Naive thymus-derived CD8-positive, alpha-beta T cell (primary cell): ENCODE measurements at regions not wholly inside any gene's neighbourhood (a gene's known extent, or its start where the extent isn't known, plus 50 kb on each side); places are given as distances from the start of the nearest gene placed in this dataset.

Experiments
- ATAC-seq, 2 donors: fragments of 150-1000 bp; cut with Tn5 transposase in 1 of 2; sonication (Bioruptor Pico), chemical (Tn5 transposase) in 1 of 2; 1 replicate in 1 of 2; 2 replicates in 1 of 2; pipeline ENCODE4 v1.10.0; 2021; ENCODE audit warnings: mild to moderate bottlenecking in 2 of 2, moderate library complexity in 2 of 2
- POLR2A ChIA-PET: fragments of 350-600 bp; sonication (Branson Sonifier 250); formaldehyde crosslinking; loops from one replicate; lab custom pipeline; 2021; ENCODE audit warnings: antibody characterized with exemption; lab: Charles Lee
- DNase-seq, 10 donors: peaks; one replicate each; pipeline versions ENCODE4 v3.0.0 to v3.0.0-alpha.2; 2020 to 2022
- H3K27ac Mint-ChIP-seq, 10 donors: one replicate each; pipeline ENCODE4 v1.8.0; 2020 to 2022; ENCODE audit warnings: mild to moderate bottlenecking in 10 of 10, mixed read lengths in 10 of 10, moderate library complexity in 4 of 10, inconsistent platforms in 1 of 10
- H3K27me3 Mint-ChIP-seq, 5 donors: one replicate each; pipeline ENCODE4 v1.8.0; 2021 to 2022; ENCODE audit warnings: mixed read lengths in 5 of 5
- H3K36me3 Mint-ChIP-seq, 3 donors: one replicate each; pipeline ENCODE4 v1.8.0; 2020 to 2022; ENCODE audit warnings: mixed read lengths in 3 of 3, mild to moderate bottlenecking in 2 of 3, inconsistent platforms in 1 of 3
- H3K4me1 Mint-ChIP-seq, 4 donors: one replicate each; pipeline ENCODE4 v1.8.0; 2021 to 2022; ENCODE audit warnings: mixed read lengths in 4 of 4
- H3K4me3 Mint-ChIP-seq, 10 donors: one replicate each; pipeline ENCODE4 v1.8.0; 2020 to 2022; ENCODE audit warnings: mild to moderate bottlenecking in 10 of 10, mixed read lengths in 10 of 10, moderate library complexity in 6 of 10, inconsistent platforms in 1 of 10
- H3K9me3 Mint-ChIP-seq, 9 donors: one replicate each; pipeline ENCODE4 v1.8.0; 2020 to 2022; ENCODE audit warnings: mixed read lengths in 9 of 9, mild to moderate bottlenecking in 3 of 9, inconsistent platforms in 1 of 9, moderate library complexity in 1 of 9

DNA sequence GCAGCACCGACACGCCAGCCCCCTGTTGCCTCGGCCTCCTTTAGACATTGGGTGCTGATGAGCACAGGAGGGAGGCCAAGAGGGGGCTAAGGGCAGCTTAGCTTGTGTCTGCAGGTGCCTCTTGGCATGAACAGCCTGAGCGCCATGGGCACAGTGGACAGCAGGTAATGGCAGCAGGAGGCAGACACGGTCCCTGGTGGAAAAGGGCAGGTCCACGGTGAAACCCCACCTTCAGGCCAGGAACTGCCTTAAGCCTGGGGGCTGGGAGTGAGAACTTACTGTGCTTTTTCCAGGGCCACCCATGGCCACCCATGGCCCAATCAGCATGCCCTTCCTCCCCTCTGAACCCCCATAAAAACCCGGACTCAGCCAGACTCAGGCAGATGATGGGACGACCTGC lies 633.4 kb upstream of the TMEFF2 start:
- H3K4me1 Mint-ChIP-seq, result no peaks in the 10 kb centered on the region
- no peaks in the 10 kb centered on the region for H3K36me3 Mint-ChIP-seq

DNA sequence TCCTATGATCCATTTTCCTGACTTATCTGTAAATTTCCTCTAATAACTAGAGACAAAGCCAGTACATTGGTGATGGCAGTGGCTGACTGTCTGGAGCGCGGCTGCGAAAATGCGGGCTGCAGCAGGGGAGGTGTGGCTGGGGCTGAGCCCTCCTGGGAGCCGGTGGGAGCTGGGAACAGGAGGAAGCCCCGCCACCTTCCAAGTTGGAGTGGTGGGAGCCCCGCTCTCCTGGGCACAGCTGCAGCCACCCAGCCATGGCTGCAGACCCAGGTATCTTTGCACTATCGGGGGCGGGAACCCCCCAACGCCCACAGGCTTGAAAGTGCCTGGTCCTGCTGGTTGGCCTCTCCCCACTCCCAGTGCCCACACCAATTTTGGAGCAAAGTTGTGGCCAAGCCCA lies 633.0 kb upstream of the TMEFF2 start:
- no peak overlapping the region for H3K4me3 Mint-ChIP-seq
- H3K36me3 Mint-ChIP-seq, result no peaks in the 10 kb centered on the region
- peaks cover 0 to 12% (median 0%) of the 10 kb centered on the region in 9 donors for H3K9me3 Mint-ChIP-seq
- POLR2A ChIA-PET, result no interaction called here
- no peak for DNase-seq
- H3K27me3 Mint-ChIP-seq, result no peaks in the 10 kb centered on the region
- no peak overlapping the region for H3K27ac Mint-ChIP-seq
- H3K4me1 Mint-ChIP-seq, result no peaks in the 10 kb centered on the region
- ATAC-seq, result no peak

More for the DNA sequence above, 633.4 kb upstream of the TMEFF2 start:
- H3K4me3 Mint-ChIP-seq, result no peak overlapping the region
- DNase-seq (no peak), ATAC-seq (no peak)
- POLR2A ChIA-PET, result no interaction called here
- H3K27ac Mint-ChIP-seq, result no peak overlapping the region
- H3K27me3 Mint-ChIP-seq, result no peaks in the 10 kb centered on the region
- peaks cover 0 to 13% (median 1%) of the 10 kb centered on the region in 9 donors for H3K9me3 Mint-ChIP-seq

DNA sequence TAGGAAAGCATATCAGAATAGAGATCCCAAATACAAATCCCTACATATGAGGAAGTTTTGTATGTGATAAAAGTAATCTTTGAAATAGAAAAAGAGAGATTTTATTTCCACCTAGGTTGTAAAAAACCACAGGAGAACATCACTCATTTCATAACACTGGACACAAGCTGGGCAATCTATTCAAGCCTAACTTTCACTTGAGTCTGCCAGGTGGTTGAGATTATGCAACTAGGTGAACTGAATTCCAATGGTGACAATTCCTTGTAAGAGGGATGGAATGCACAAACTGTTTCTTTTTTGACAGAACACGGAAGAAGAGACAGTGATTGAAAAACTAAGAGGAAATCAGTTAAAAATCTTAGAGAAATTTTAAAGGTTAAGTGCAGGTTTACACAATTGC lies 619.6 kb upstream of the TMEFF2 start:
- POLR2A ChIA-PET, result no interaction called here
- Mint-ChIP-seq H3K27me3 (no peaks in the 10 kb centered on the region), H3K9me3 (peaks cover 0 to 10% (median 6%) of the 10 kb centered on the region in 9 donors), H3K27ac (no peak overlapping the region), H3K4me1 (no peaks in the 10 kb centered on the region), H3K36me3 (no peaks in the 10 kb centered on the region), H3K4me3 (no peak overlapping the region)
- ATAC-seq (no peak), DNase-seq (no peak)

DNA sequence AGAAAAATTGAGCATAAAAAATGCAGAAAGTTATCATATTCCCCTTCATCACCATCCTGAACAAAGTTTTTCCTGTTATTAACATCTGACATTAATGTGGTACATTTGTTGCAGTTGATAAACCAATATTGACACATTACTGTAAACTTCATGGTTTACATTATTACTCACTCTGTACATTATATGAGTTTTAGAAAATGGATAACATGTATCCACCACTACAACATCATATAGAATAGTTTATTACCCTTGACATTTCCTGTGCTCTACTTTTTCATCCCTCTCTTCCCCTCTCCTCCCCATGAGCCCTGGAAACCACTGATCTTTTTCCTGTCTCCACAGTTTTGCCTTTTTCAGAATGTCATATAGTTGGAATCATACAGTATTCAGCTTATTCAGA lies 618.6 kb upstream of the TMEFF2 start:
- POLR2A ChIA-PET, result no interaction called here
- Mint-ChIP-seq H3K27ac (no peak overlapping the region), H3K36me3 (no peaks in the 10 kb centered on the region), H3K9me3 (peaks cover under 1 to 14% (median 8%) of the 10 kb centered on the region in 9 donors), H3K4me3 (no peak overlapping the region), H3K27me3 (no peaks in the 10 kb centered on the region), H3K4me1 (no peaks in the 10 kb centered on the region)
- no peak for DNase-seq
- no peak for ATAC-seq

DNA sequence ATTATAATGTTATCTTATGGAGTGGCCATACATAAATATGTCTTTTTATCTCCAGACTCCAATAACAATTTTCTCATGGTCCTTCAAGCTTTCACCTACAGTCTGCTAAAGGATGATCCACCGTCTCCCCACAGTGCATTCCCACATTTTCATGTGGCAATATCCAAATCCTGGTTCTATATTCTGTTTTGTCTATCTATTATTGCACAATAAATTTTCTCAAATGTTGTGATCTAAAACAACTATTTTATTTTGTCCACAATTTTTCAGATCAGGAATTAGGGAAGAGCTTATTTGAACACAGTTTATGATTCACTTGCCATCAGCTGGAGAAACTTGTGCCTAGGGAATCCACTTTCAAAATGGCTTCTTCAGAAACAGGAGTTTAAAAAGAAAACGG lies 614.4 kb upstream of the TMEFF2 start:
- Mint-ChIP-seq H3K4me1 (no peaks in the 10 kb centered on the region), H3K9me3 (peaks cover 4 to 25% (median 13%) of the 10 kb centered on the region in 9 donors), H3K4me3 (no peak overlapping the region), H3K36me3 (peaks cover 0 to 6% (median 0%) of the 10 kb centered on the region in 3 donors), H3K27me3 (no peaks in the 10 kb centered on the region), H3K27ac (no peak overlapping the region)
- no peak for ATAC-seq
- no peak for DNase-seq
- POLR2A ChIA-PET, result no interaction called here

DNA sequence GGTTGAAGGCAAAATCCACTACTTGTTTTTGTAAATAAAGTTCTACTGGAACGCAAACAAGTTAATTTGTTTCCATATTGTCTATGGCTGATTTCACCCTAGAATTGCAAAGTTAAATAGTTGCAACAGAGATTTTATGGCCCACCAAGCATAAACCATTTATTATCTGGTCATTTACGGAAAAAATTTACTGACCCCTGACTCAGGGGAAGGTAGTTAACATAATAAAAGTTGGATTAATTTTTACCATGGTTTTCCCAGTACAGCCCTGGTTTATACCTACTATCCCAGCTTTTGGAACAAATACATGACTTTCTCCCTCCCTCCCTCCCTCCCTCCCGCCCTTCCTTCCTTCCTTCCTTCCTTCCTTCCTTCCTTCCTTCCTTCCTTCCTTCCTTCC lies 588.9 kb upstream of the TMEFF2 start:
- POLR2A ChIA-PET, result no interaction called here
- Mint-ChIP-seq H3K4me3 (no peak overlapping the region), H3K27me3 (peaks cover 0 to 4% (median 0%) of the 10 kb centered on the region in 5 donors), H3K9me3 (peaks cover 0 to 3% (median 0%) of the 10 kb centered on the region in 9 donors), H3K27ac (no peak overlapping the region), H3K4me1 (no peaks in the 10 kb centered on the region), H3K36me3 (no peaks in the 10 kb centered on the region)
- ATAC-seq, result no peak
- no peak for DNase-seq

DNA sequence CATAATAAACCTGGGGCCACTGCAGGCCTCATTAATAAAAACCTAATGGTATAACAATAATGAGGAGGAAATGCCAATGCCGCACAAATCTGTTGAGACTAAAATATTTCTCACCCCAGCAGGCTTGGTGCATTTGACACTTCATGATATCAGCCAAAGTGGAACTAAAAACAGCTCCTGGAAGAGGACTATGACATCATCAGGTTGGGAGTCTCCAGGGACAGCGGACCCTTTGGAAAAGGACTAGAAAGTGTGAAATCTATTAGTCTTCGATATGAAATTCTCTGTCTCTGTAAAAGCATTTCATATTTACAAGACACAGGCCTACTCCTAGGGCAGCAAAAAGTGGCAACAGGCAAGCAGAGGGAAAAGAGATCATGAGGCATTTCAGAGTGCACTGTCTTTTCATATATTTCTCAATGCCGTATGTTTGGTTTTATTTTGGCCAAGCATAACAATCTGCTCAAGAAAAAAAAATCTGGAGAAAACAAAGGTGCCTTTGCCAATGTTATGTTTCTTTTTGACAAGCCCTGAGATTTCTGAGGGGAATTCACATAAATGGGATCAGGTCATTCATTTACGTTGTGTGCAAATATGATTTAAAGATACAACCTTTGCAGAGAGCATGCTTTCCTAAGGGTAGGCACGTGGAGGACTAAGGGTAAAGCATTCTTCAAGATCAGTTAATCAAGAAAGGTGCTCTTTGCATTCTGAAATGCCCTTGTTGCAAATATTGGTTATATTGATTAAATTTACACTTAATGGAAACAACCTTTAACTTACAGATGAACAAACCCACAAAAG lies 580.9 kb upstream of the TMEFF2 start:
- POLR2A ChIA-PET, result no interaction called here
- no peak for ATAC-seq
- Mint-ChIP-seq H3K27ac (no peak overlapping the region), H3K36me3 (peaks cover 0 to 2% (median 0%) of the 10 kb centered on the region in 3 donors), H3K27me3 (no peaks in the 10 kb centered on the region), H3K4me1 (no peaks in the 10 kb centered on the region), H3K9me3 (peaks cover 0 to 10% (median 0%) of the 10 kb centered on the region in 9 donors), H3K4me3 (no peak overlapping the region)
- DNase-seq, result no peak

DNA sequence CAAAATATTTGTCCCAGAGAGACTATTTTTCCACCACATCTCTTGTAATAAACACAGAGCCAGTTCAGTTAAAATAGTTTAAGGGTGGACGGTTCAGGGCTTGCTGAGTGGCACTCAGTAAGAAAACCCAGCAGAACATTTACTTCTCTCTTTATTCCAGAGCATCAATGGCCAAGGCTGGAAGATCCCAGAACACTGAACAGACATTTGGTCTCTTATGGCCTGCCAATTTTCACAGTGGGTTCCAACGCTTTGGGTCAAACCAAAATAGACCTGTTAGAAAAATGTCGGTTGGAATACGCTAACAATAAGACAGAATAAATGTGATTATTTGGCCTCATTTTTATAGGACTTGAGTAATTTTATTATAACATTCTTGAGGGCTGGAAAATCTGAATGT lies 580.3 kb upstream of the TMEFF2 start:
- DNase-seq, result no peak
- Mint-ChIP-seq H3K9me3 (peaks cover 0 to 10% (median 0%) of the 10 kb centered on the region in 9 donors), H3K27ac (no peak overlapping the region), H3K27me3 (no peaks in the 10 kb centered on the region), H3K4me1 (no peaks in the 10 kb centered on the region), H3K4me3 (no peak overlapping the region), H3K36me3 (peaks cover 0 to 2% (median 0%) of the 10 kb centered on the region in 3 donors)
- no peak for ATAC-seq
- POLR2A ChIA-PET, result no interaction called here

DNA sequence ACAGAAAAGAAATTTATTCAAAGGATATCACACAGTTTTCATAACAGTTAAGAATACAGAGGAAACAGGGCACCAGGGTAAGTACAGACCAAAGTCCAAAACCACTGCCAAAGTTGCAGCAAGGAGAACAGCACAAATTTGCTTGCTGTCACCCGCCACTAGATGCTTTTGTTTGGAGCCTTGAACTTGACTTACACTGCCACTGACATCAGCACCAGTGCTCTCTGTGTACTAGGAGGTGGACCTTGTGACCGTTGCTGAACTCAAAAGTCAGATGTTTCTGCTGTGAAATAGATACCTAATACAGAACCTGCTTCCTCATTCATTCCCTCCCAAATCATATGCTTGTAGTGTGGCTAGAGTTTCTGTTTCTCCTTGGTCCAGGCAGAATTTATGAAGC lies 578.3 kb upstream of the TMEFF2 start:
- Mint-ChIP-seq H3K27ac (no peak overlapping the region), H3K4me1 (no peaks in the 10 kb centered on the region), H3K4me3 (no peak overlapping the region), H3K36me3 (peaks cover 0 to 2% (median 0%) of the 10 kb centered on the region in 3 donors), H3K27me3 (no peaks in the 10 kb centered on the region), H3K9me3 (peaks cover 0 to 4% (median 0%) of the 10 kb centered on the region in 9 donors)
- ATAC-seq, result no peak
- POLR2A ChIA-PET, result no interaction called here
- no peak for DNase-seq

DNA sequence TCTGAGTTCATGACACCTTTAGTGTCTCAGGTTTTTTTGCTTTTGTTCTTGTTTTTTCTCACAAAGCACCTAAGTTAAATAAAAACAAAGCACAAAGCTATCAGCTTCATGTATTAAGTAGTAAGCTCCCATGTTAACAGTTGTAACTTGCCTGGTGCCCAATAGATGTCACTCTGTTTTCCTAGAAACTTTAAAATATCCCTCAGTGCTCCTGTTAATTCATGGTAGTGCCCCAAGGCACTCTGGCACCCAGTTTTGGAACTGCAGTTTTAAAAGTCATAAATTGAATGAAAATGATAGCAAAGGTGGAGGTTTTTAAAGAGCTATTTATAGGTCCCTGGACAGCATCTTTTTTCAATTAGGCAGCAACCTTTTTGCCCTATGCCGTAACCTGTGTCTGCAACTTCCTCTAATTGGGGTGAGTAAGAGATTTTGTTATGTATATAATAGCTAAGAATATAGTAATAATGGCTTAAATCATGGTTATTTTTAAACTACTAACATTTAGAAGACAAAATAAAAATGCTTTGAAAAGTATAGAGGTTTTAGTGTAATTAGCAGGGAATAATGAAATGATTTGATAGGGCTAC lies 555.0 kb upstream of the TMEFF2 start:
- DNase-seq, result no peak
- Mint-ChIP-seq H3K4me1 (no peaks in the 10 kb centered on the region), H3K27ac (no peak overlapping the region), H3K9me3 (peaks cover 0 to 4% (median 0%) of the 10 kb centered on the region in 9 donors), H3K27me3 (no peaks in the 10 kb centered on the region), H3K4me3 (no peak overlapping the region), H3K36me3 (no peaks in the 10 kb centered on the region)
- ATAC-seq, result no peak
- POLR2A ChIA-PET, result no interaction called here

DNA sequence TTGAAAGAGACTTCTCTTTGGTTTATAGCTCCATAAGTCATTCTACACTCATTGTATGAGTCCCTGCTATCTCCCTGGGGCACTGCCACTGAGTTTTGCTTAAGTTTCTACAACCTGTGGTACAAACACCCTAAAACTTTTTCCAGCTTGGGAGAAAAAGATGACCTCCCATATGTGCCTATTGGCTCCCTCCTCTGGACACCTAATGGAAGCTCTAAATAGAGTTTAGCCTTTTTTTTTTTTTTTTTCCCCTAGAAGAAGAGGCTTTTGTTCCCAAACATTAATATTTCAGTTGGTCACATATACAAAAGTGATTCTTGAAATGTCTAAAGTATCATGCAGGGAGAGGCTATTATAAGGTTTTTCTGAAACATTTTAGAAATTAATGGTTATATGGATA lies 547.2 kb upstream of the TMEFF2 start:
- Mint-ChIP-seq H3K27me3 (no peaks in the 10 kb centered on the region), H3K4me1 (no peaks in the 10 kb centered on the region), H3K4me3 (no peak overlapping the region), H3K36me3 (no peaks in the 10 kb centered on the region), H3K27ac (no peak overlapping the region), H3K9me3 (peaks cover 0 to 8% (median 0%) of the 10 kb centered on the region in 9 donors)
- ATAC-seq (no peak), DNase-seq (no peak)
- POLR2A ChIA-PET, result no interaction called here

DNA sequence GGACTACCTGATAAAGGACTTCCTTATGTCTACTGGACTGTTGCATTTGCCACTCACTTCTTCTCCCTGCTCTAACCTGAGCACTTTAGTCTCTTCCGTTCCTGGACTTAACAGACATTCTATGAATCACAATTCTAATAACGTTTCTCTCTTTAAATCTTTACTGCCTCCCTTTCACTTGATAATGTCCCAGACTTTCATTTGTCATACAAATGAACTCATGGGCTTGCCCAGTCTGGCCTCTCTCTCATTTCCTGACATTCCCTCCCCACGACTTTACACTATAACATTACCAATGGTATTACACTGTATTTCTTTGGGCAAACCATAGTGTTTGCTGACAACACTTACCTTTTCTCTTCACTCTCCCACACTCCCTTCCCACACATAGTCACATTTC lies 540.7 kb upstream of the TMEFF2 start:
- Mint-ChIP-seq H3K27me3 (no peaks in the 10 kb centered on the region), H3K9me3 (peaks cover 0 to 14% (median 0%) of the 10 kb centered on the region in 9 donors), H3K36me3 (no peaks in the 10 kb centered on the region), H3K27ac (no peak overlapping the region), H3K4me1 (no peaks in the 10 kb centered on the region), H3K4me3 (no peak overlapping the region)
- DNase-seq (no peak), ATAC-seq (no peak)
- POLR2A ChIA-PET, result no interaction called here

DNA sequence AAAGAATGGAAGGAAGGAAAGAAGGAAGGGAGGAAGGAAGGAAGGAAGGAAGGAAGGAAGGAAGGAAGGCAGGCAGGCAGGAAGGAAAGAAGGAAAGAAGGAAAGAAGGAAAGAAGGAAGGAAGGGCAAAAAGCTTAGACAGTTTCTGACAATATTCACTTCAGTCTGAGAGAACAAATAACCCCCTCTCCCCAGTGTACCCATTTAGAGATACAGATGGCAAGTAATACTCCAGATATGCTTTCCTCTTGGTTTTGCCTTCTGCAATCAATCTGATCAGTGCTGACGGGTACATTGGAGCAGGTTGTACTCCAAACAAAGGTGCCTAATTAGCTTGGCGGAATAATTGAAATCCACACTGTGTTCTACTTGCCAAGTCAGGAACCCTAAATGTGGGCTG lies 534.6 kb upstream of the TMEFF2 start:
- Mint-ChIP-seq H3K27ac (no peak overlapping the region), H3K9me3 (peaks cover 0 to 13% (median 0%) of the 10 kb centered on the region in 9 donors), H3K4me1 (no peaks in the 10 kb centered on the region), H3K27me3 (no peaks in the 10 kb centered on the region), H3K36me3 (no peaks in the 10 kb centered on the region), H3K4me3 (no peak overlapping the region)
- no peak for ATAC-seq
- DNase-seq, result no peak
- POLR2A ChIA-PET, result no interaction called here
